ENCODE measurements at regions not wholly inside any gene's neighbourhood (a gene's known extent, or its start where the extent isn't known, plus 50 kb on each side); places are given as distances from the start of the nearest gene placed in this dataset.

GRCh38 chr16:8203101-8203500 is 387.2 kb downstream of the TMEM114 start:
- no peak for TF ChIP-seq EP300 (IDR thresholded peaks at IDR 0.05)
- TF ChIP-seq, protein P1, sequence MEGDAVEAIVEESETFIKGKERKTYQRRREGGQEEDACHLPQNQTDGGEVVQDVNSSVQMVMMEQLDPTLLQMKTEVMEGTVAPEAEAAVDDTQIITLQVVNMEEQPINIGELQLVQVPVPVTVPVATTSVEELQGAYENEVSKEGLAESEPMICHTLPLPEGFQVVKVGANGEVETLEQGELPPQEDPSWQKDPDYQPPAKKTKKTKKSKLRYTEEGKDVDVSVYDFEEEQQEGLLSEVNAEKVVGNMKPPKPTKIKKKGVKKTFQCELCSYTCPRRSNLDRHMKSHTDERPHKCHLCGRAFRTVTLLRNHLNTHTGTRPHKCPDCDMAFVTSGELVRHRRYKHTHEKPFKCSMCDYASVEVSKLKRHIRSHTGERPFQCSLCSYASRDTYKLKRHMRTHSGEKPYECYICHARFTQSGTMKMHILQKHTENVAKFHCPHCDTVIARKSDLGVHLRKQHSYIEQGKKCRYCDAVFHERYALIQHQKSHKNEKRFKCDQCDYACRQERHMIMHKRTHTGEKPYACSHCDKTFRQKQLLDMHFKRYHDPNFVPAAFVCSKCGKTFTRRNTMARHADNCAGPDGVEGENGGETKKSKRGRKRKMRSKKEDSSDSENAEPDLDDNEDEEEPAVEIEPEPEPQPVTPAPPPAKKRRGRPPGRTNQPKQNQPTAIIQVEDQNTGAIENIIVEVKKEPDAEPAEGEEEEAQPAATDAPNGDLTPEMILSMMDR (IDR thresholded peaks at IDR 0.05), result no peak

Data from esophagus muscularis mucosa (tissue), 3 donors.